Stimulated activated CD4-positive, alpha-beta T cell treated with anti-CD3 and anti-CD28 coated beads, Interleukin-1b, Interleukin-23, amount 100 ng/mL, for 24 hours (primary cell): ENCODE measurements at regions not wholly inside any gene's neighbourhood (a gene's known extent, or its start where the extent isn't known, plus 50 kb on each side); places are given as distances from the start of the nearest gene placed in this dataset.
"Not testable (repeated sequence)": the region's sequence is repeated elsewhere in the genome, so short reads cannot be mapped to it uniquely, and the experiment has no call there.

Source experiments
- DNase-seq, 4 experiments: peaks; one replicate each; pipeline ENCODE4 v3.0.0-alpha.2; 2020; ENCODE audit warnings: low read depth in 4 of 4, low spot score in 1 of 4

DNA sequence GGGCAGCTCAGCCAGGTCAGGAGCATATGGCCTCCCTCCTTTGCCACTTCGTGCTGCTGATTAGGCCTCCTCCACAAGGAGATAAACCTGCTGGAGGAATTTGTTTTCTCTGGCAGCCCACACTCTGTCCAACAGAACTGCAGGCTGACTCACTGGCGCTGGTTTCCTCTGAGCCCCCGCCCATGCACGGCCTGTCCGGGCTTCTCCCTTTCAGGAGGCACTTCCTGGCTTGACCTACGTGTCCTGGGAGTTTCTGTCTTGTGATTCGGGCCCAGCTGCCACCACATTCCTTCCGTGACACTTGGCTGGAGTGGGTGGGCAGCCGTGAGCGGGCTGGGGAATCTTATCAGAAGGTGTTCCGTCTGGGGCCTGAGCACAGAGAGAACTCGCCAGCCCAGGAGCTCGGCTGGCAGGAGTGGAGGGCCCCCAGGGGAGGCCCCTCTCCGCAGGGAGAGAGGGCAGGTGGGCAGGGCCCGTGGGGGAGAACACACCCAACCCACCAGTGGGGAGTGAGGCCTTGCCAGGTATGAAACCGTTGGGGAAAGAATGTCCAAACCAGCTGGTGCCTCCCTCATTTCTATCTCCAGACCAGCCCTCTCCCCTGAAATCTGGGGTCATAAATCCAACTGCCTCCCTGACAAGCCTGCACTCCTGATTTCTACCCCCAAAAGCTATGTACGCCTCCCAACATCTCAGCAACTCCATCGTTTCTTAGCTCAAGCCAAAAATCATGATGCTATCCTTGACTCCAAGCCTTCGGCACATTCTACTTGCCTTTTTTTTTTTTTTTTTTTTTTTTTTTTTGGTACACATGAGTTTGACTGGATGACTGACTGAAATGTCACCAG lies 110.6 kb upstream of the MEF2A start:
- no peak for DNase-seq

DNA sequence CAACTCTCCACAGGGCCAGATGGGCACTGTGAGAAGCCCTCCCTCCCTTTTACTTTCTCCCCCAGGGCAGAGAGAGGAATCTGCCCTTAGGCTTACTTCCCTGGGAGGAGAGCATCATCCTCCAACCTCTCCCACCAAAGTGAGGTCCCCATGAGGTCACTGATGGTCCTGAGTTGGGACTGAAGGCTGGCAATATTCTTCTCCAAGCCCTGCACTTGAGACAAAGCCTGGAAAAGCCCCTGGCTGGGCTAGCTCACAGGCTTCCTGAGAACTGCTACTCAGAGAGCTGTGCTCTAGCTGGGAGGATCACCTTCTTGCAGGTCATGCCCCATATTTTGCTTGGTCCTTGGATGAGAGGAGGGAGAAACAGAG lies 110.0 kb upstream of the MEF2A start:
- no peak for DNase-seq

DNA sequence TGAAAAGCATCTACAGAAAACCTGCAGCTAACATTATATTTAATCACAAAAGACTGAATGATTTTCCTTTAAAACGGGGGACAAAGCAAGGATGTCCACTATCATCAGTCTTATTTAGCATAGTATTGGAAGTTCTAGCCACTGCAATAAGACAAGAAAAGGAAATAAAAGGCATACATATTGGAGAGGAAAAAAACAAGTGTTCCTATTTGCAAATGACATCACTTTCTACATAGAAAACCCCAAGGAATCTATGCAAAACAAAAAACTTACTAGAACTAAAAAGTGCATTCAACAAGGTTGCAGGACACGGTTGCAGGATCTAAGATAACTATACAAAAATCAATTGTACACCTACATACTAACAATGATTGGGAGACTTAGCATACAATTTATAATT lies 101.6 kb upstream of the MEF2A start:
- no peak for DNase-seq

- DNase-seq, result no peak
Observed at GRCh38 chr15:99466701-99467337, 99.0 kb upstream of the MEF2A start.

DNA sequence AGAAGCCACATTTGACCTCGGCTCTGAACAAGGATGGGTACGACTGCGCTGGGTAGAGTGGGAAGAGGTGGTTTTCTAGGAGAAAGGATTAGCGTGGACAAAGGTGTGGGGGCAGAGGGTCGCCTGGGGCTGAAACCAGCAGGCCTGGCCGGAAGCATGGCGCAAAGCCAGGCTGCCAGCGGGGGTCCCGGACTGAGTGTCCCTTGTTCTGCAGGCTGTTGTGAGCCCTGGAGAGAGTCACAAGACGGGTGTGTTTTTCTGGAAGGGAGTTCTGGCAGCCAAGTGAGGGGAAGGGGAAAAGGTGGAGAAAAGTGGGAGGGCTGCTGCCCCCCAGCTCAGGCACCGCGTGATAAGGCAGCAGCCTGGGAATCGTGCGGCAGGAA lies 98.5 kb upstream of the MEF2A start:
- DNase-seq, result no peak

- DNase-seq, result no peak
Observed at GRCh38 chr15:99467853-99468464, 97.8 kb upstream of the MEF2A start.

DNA sequence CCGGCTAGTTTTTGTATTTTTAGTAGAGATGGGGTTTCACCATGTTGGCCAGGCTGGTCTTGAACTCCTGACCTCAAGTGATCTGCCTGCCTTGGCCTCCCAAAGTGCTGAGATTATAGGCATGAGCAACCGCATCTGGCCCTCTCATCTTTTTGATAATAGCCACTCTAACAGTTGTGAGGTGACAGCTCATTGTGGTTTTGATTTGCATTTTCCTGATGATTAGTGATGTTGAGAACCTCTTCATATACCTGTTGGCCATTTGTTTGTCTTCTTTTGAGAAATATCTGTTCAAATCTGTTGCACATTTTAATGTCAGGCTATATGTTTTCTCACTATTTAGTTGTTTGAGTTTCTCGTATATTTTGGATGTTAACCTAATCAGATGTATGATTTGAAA lies 95.6 kb upstream of the MEF2A start:
- not testable (repeated sequence) for DNase-seq

GRCh38 chr15:99472416-99473145 lies 93.2 kb upstream of the MEF2A start:
- DNase-seq, result no peak

DNA sequence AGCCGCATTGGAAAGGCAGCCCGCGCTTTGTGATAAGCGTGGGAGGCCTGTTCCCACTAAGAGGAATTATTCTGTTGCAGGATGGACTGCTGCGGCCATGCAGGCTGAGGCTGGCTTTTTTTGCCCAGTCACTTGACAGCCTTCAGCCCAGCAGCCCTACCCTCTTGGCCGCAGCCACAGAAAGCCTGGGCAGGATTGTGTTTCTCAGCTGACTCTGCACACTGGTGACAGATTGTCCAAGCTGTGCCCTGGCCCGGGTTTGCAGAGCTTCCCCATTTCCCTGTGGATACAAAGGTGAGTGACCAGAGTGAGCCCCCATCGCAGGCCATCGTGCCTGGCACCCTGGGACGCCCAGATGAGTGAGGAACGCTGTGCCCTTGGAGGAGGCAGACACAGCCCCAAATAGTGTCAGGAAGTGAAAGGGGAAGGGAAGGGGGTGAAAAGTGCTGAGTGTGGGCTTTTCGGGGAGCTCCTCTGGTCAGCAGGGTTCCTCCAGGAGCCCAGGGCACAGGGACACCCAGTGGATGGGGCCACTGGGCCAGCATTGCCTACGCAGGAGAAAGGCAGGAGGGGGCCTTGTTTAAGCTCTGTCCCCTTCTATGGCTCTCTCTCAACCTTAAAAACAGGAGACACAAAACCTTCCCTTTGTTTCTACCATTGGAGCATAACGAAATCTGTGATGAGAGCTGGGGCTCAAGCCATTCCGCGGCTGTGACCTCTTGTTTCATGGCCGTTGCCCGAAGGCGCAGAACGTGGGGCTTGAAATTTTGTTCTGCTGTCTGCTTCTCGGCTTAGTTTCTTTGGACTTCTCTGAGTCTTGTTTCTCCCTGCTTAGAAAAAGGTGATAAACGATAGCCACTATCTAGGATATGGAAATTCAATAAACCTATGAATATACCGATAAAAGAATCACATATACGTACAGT lies 91.5 kb upstream of the MEF2A start:
- no peak for DNase-seq

GRCh38 chr15:99474909-99475753 lies 90.7 kb upstream of the MEF2A start:
- no peak for DNase-seq

DNA sequence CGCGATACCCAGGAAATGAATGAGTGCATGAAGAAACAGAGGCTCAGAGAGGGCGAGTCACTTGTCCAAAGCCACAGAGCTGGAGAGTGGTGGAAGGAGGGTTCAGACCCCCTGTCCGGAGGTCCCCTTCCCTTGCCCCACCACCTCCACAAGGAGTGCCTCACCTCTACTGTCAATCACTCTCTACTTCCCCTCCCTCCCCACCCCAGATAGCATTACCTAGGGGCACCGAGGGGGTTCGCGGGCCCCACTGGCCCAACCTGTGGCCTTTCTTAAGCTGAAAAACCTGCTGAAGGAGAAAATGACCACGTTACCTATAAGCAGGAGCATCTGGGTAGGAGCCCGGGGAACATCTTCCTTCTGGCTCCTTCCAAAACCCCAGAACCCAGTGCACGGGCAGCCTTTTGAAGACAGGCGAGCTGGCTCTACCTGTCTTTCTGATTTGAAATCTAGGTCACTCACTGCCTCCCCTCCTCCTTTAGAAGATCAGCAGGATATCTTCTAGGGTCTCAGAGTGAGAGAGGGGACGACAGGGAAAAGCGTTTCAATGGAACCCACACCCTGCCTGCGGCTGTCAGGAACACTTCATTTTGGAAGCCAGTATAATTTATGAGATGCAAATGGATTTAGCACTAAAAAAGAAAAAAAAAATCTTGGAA lies 89.9 kb upstream of the MEF2A start:
- DNase-seq, result no peak

GRCh38 chr15:99476413-99477222 lies 89.2 kb upstream of the MEF2A start:
- no peak for DNase-seq

DNA sequence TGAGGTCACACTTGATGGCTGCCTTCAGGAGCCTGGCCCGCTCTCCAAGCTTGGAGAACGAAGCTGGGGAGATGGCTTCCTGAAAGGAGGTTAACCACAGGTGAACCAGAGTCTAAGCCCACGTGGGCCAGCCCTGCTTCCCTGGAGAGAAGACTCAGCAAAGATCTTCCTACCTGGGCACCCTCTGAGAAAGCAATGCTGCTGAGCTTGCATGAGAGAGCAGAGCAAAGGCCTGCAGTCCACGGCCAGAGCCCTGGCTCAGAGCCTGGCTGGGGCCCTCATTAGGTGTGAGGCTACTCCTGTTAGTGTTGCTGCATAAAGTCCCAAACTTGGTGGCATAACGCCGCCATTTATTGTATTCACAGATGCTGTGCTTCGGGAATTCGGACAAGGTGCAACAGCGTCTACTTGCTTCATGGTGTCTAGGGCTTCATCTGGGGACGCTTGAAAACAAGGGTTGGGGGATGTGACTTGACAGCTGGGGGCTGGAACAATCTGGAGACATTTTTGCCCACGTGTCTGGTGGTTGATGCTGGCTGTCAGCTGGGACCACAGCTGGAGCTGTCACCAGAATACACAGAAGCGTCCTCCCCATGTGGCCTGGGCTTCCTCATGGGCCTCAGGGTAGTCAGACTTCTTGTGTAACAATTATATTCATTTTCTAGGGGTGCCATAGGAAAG lies 87.9 kb upstream of the MEF2A start:
- DNase-seq, result no peak

- DNase-seq, result no peak
Observed at GRCh38 chr15:99478977-99479376, 86.8 kb upstream of the MEF2A start.

DNA sequence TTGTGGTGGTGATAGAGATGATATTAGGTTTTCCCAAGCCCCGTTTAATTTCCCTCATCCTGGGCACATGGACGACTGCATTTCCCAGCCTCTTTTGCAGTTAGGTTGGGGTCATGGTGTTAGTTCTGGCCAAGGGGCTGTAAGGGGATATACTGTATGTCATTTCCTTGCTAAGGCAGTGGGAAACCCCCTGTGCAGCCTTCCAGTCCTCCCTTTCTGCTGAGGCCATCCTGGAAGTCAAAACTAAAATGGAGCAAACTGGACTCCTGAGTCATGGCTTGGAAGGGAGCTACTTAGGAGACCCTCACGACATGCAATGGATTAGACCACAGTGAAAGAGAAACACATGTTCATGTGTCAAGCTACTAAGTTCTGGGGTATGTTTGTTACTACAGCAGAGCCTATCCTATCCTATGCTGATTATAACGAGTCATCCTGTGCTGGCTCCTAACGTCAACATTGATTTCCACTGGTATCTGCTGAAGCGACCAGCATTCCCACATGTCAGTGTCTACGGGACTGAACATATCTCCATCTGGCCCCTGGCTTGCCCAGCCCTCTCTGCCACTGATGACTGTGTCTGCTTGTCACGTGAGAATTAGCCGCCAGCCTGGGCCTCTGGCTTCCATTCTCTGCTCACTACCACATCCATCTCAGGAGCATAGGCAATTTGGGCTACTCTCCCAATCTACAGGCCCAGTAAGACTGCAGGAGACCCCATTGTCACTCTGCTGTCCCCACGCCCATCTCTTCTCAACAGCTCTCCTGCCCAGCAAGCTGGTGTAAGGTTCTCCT lies 85.6 kb upstream of the MEF2A start:
- no peak for DNase-seq

- DNase-seq, result no peak
Observed at GRCh38 chr15:99481113-99481950, 84.5 kb upstream of the MEF2A start.
